Right renal pelvis (tissue), 4 donors: ENCODE measurements at regions not wholly inside any gene's neighbourhood (a gene's known extent, or its start where the extent isn't known, plus 50 kb on each side); places are given as distances from the start of the nearest gene placed in this dataset.

Experiments used
- DNase-seq, 4 donors: peaks; one replicate each; pipeline ENCODE4 v3.0.0-alpha.2; 2013; ENCODE audit warnings: low read depth in 4 of 4, low spot score in 3 of 4, missing footprints in 1 of 4

GRCh38 chr2:9681427-9681817 is 50.6 kb upstream of the YWHAQ start:
- DNase-seq = no peak

GRCh38 chr2:9685637-9686036 is 54.8 kb upstream of the YWHAQ start:
- DNase-seq = no peak

GRCh38 chr2:9686061-9686460 is 55.3 kb upstream of the YWHAQ start:
- DNase-seq = no peak

GRCh38 chr2:9690252-9690651 is 59.5 kb upstream of the YWHAQ start:
- no peak for DNase-seq

GRCh38 chr2:9690716-9691498 is 60.1 kb upstream of the YWHAQ start:
- no peak for DNase-seq

- no peak for DNase-seq
These were observed 61.8 kb upstream of the YWHAQ start for GRCh38 chr2:9692456-9693195.

- no peak for DNase-seq
These were observed 62.3 kb upstream of the YWHAQ start for GRCh38 chr2:9693196-9693491.

- no peak for DNase-seq
These were observed 62.8 kb upstream of the YWHAQ start for GRCh38 chr2:9693646-9694045.

GRCh38 chr2:9694661-9695234 is 64.0 kb upstream of the YWHAQ start:
- DNase-seq = no peak

- no peak for DNase-seq
These were observed 65.1 kb upstream of the YWHAQ start for GRCh38 chr2:9695941-9696340.

GRCh38 chr2:9696731-9697130 is 65.9 kb upstream of the YWHAQ start:
- no peak for DNase-seq

GRCh38 chr2:9697909-9698308 is 67.1 kb upstream of the YWHAQ start:
- DNase-seq = no peak

- DNase-seq = no peak
These were observed 68.6 kb upstream of the YWHAQ start for GRCh38 chr2:9699139-9700108.

GRCh38 chr2:9700109-9700495 is 69.3 kb upstream of the YWHAQ start:
- DNase-seq = no peak

GRCh38 chr2:9702604-9703084 is 71.8 kb upstream of the YWHAQ start:
- no peak for DNase-seq

GRCh38 chr2:9703085-9703678 is 72.4 kb upstream of the YWHAQ start:
- no peak for DNase-seq

GRCh38 chr2:9703701-9704221 is 73.0 kb upstream of the YWHAQ start:
- no peak for DNase-seq

- DNase-seq = no peak
These were observed 73.8 kb upstream of the YWHAQ start for GRCh38 chr2:9704600-9704999.

- DNase-seq = no peak
These were observed 74.4 kb upstream of the YWHAQ start for GRCh38 chr2:9705196-9705595.

- no peak for DNase-seq
These were observed 76.2 kb upstream of the YWHAQ start for GRCh38 chr2:9707008-9707407.
